GM12875 (cell line): ENCODE measurements at regions not wholly inside any gene's neighbourhood (a gene's known extent, or its start where the extent isn't known, plus 50 kb on each side); places are given as distances from the start of the nearest gene placed in this dataset.

ENCODE experiments used
- H3K4me3 ChIP-seq: one replicate; pipeline ENCODE4 v1.5.1; 2011; ENCODE audit warnings: low read depth, low read length, control low read depth
- CTCF ChIP-seq: IDR thresholded peaks from 2 replicates; pipeline ENCODE4 v1.5.1; 2011; ENCODE audit warnings: low read depth, mild to moderate bottlenecking, control low read depth, inconsistent platforms, low read length, moderate library complexity, borderline replicate concordance; ENCODE audit not compliant: insufficient read depth

- H3K4me3 ChIP-seq, result no peak overlapping the region
- TF ChIP-seq CTCF, result no peak
Observed at GRCh38 chr14:89571491-89571890, 154.5 kb upstream of the FOXN3 start.

- H3K4me3 ChIP-seq, result no peak overlapping the region
- TF ChIP-seq CTCF, result no peak
Observed at GRCh38 chr14:89566644-89567415, 149.8 kb upstream of the FOXN3 start.

GRCh38 chr14:89566180-89566579 is 149.1 kb upstream of the FOXN3 start:
- no peak overlapping the region for H3K4me3 ChIP-seq
- TF ChIP-seq CTCF, result no peak

GRCh38 chr14:89565607-89566006 is 148.6 kb upstream of the FOXN3 start:
- no peak for TF ChIP-seq CTCF

GRCh38 chr14:89564989-89565388 is 148.0 kb upstream of the FOXN3 start:
- TF ChIP-seq CTCF, result no peak
- no peak overlapping the region for H3K4me3 ChIP-seq

More at GRCh38 chr14:89565607-89566006, 148.6 kb upstream of the FOXN3 start:
- no peak overlapping the region for H3K4me3 ChIP-seq

- no peak for TF ChIP-seq CTCF
- no peak overlapping the region for H3K4me3 ChIP-seq
Observed at GRCh38 chr14:89564286-89564957, 147.4 kb upstream of the FOXN3 start.

GRCh38 chr14:89563471-89563870 is 146.4 kb upstream of the FOXN3 start:
- H3K4me3 ChIP-seq, result no peak overlapping the region
- no peak for TF ChIP-seq CTCF
